Panc1 (cell line): ENCODE measurements at regions not wholly inside any gene's neighbourhood (a gene's known extent, or its start where the extent isn't known, plus 50 kb on each side); places are given as distances from the start of the nearest gene placed in this dataset.

Experiments used
- ATAC-seq: fragments of 200-7000 bp; cut with Tn5 transposase; 2 replicates; pipeline ENCODE4 v1.9.1; 2020; ENCODE audit warnings: mild to moderate bottlenecking, moderate library complexity
- BruUV-seq: library from RNA; stranded (reverse); fragments of 400-500 nt; replicated peaks from 2 replicates; lab custom pipeline; 2021; lab: Mats Ljungman, UMichigan
- CTCF ChIA-PET: fragments of 300-600 bp; sonication (Branson Sonifier 250); formaldehyde crosslinking; loops from one replicate; lab custom pipeline; 2022; ENCODE audit warnings: antibody characterized with exemption; lab: Charles Lee
- POLR2A ChIA-PET: fragments of 300-600 bp; sonication (Branson Sonifier 250); formaldehyde crosslinking; loops from one replicate; lab custom pipeline; 2022; ENCODE audit warnings: antibody characterized with exemption; lab: Charles Lee
- DNase-seq: peaks from one replicate; pipeline ENCODE4 v3.0.0-alpha.2; 2010; ENCODE audit warnings: low read depth, low spot score
- H3K27ac ChIP-seq: 2 replicates; pipeline ENCODE4 v1.5.1; 2011; ENCODE audit warnings: mild to moderate bottlenecking, low read length, inconsistent platforms
- H3K27me3 ChIP-seq: fragments of 200-500 bp; sonication (Bioruptor generic); 2 replicates; pipeline ENCODE4 v1.6.0; 2014; ENCODE audit warnings: low read length, inconsistent platforms; ENCODE audit not compliant: control insufficient read depth, insufficient read depth
- H3K36me3 ChIP-seq: fragments of 200-500 bp; sonication (Bioruptor generic); 2 replicates; pipeline ENCODE4 v1.5.1; 2014; ENCODE audit warnings: inconsistent platforms, mild to moderate bottlenecking, low read length, moderate library complexity; ENCODE audit not compliant: control insufficient read depth, insufficient read depth
- H3K4me1 ChIP-seq: 2 replicates; pipeline ENCODE4 v1.5.1; 2011; ENCODE audit warnings: inconsistent platforms, mild to moderate bottlenecking, low read length, moderate library complexity; ENCODE audit not compliant: control insufficient read depth, insufficient read depth
- H3K4me3 ChIP-seq, 2 experiments: 2 replicates each; pipeline ENCODE4 v1.5.1; 2011 to 2012; ENCODE audit warnings: low read depth in 2 of 2, low read length in 2 of 2, mild to moderate bottlenecking in 2 of 2, inconsistent platforms in 1 of 2, moderate library complexity in 1 of 2
- H3K9me3 ChIP-seq: fragments of 200-500 bp; sonication (Bioruptor generic); 2 replicates; pipeline ENCODE4 v1.5.1; 2014; ENCODE audit warnings: low read depth, mild to moderate bottlenecking, inconsistent platforms, low read length, moderate library complexity; ENCODE audit not compliant: control insufficient read depth, insufficient read depth
- POLR2AphosphoS5 ChIP-seq: IDR thresholded peaks from 2 replicates; pipeline ENCODE4 v1.6.1; 2012; ENCODE audit warnings: mild to moderate bottlenecking, low read depth, low read length, moderate library complexity
- SIN3A ChIP-seq: IDR thresholded peaks from 2 replicates; pipeline ENCODE4 v1.6.1; 2012; ENCODE audit warnings: low read depth, mild to moderate bottlenecking, low read length, moderate library complexity, borderline replicate concordance; ENCODE audit not compliant: insufficient read depth
- TCF7L2 ChIP-seq: IDR thresholded peaks from 2 replicates; pipeline ENCODE4 v1.6.1; 2011; ENCODE audit warnings: mild to moderate bottlenecking, low read depth, low read length, inconsistent platforms
- in situ Hi-C: cut with HindIII; loops from 2 replicates; pipeline ENCODE4 v1.10.0; 2016; ENCODE audit warnings: low sequenced_read_pairs, low pct_unique_long_range_greater_than_20kb
- intact Hi-C: fragments of 100-400 bp; cut with micrococcal nuclease; formaldehyde crosslinking; loops from one replicate; pipeline ENCODE4 v1.10.0; 2022; ENCODE audit not compliant: unreplicated experiment
- TF ChIP-seq, protein P1 (sequence below): fragments of 450-650 bp; IDR thresholded peaks from 2 replicates; pipeline ENCODE4 v1.5.1; 2017; ENCODE audit warnings: mild to moderate bottlenecking
- TF ChIP-seq, protein P2 (sequence below), 2 experiments: IDR thresholded peaks; 2 replicates each; pipeline ENCODE4 v1.6.1; 2011 to 2012; ENCODE audit warnings: low read depth in 2 of 2, control low read depth in 1 of 2, low read length in 1 of 2, mild to moderate bottlenecking in 1 of 2, moderate library complexity in 1 of 2; ENCODE audit not compliant: insufficient read depth in 1 of 2

DNA sequence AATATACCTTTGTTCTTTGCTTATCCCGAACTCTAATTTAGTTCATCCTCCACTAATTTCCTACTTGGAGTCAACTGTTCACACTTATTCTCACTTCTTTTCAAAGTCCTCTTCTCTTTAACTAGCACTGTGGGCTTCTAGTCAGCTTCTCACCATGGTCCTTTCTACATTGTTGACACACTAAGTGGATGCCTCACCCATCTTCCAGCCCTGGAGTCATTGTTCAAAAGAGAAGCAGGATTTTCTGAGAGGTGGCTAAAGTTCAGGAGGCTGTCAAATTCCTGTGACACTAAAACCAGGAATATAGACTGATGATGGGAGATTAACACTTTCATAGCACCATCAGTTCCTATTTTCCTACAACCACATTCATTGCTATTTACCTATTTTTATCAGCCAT is 99.3 kb downstream of the PHLDA1 start:
- H3K27me3 ChIP-seq, result no peaks in the 10 kb centered on the region
- DNase-seq (no peak), ATAC-seq (no peak)
- TF ChIP-seq SIN3A (no peak), POLR2AphosphoS5 (no peak), TCF7L2 (no peak)
- TF ChIP-seq, protein P1, sequence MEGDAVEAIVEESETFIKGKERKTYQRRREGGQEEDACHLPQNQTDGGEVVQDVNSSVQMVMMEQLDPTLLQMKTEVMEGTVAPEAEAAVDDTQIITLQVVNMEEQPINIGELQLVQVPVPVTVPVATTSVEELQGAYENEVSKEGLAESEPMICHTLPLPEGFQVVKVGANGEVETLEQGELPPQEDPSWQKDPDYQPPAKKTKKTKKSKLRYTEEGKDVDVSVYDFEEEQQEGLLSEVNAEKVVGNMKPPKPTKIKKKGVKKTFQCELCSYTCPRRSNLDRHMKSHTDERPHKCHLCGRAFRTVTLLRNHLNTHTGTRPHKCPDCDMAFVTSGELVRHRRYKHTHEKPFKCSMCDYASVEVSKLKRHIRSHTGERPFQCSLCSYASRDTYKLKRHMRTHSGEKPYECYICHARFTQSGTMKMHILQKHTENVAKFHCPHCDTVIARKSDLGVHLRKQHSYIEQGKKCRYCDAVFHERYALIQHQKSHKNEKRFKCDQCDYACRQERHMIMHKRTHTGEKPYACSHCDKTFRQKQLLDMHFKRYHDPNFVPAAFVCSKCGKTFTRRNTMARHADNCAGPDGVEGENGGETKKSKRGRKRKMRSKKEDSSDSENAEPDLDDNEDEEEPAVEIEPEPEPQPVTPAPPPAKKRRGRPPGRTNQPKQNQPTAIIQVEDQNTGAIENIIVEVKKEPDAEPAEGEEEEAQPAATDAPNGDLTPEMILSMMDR, result no peak
- TF ChIP-seq, protein P2, sequence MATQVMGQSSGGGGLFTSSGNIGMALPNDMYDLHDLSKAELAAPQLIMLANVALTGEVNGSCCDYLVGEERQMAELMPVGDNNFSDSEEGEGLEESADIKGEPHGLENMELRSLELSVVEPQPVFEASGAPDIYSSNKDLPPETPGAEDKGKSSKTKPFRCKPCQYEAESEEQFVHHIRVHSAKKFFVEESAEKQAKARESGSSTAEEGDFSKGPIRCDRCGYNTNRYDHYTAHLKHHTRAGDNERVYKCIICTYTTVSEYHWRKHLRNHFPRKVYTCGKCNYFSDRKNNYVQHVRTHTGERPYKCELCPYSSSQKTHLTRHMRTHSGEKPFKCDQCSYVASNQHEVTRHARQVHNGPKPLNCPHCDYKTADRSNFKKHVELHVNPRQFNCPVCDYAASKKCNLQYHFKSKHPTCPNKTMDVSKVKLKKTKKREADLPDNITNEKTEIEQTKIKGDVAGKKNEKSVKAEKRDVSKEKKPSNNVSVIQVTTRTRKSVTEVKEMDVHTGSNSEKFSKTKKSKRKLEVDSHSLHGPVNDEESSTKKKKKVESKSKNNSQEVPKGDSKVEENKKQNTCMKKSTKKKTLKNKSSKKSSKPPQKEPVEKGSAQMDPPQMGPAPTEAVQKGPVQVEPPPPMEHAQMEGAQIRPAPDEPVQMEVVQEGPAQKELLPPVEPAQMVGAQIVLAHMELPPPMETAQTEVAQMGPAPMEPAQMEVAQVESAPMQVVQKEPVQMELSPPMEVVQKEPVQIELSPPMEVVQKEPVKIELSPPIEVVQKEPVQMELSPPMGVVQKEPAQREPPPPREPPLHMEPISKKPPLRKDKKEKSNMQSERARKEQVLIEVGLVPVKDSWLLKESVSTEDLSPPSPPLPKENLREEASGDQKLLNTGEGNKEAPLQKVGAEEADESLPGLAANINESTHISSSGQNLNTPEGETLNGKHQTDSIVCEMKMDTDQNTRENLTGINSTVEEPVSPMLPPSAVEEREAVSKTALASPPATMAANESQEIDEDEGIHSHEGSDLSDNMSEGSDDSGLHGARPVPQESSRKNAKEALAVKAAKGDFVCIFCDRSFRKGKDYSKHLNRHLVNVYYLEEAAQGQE (IDR thresholded peaks at IDR 0.05; ENCODE audit: insufficient read depth in 1 of 2, low read depth in 2 of 2, low read length in 1 of 2), result no peak
- ChIA-PET POLR2A (no interaction called here), CTCF (interaction anchor here (0.7 kb wide), 1 partner anchor 414 kb away, joined by 4 read pairs; no protein-coding TSS in a partner anchor)
- H3K9me3 ChIP-seq, result peaks cover 6% of the 10 kb centered on the region; the same call in 1 of the 2 replicates
- no peaks in the 10 kb centered on the region for H3K36me3 ChIP-seq
- no peaks in the 10 kb centered on the region for H3K4me1 ChIP-seq
- in situ Hi-C loops, result no loop called here
- peak overlapping the region; percentile 80; the same call in 1 of the 2 replicates for H3K27ac ChIP-seq
- no TSS peak for BruUV-seq
- H3K4me3 ChIP-seq, result no peak overlapping the region
- intact Hi-C loops, result no loop called here

DNA sequence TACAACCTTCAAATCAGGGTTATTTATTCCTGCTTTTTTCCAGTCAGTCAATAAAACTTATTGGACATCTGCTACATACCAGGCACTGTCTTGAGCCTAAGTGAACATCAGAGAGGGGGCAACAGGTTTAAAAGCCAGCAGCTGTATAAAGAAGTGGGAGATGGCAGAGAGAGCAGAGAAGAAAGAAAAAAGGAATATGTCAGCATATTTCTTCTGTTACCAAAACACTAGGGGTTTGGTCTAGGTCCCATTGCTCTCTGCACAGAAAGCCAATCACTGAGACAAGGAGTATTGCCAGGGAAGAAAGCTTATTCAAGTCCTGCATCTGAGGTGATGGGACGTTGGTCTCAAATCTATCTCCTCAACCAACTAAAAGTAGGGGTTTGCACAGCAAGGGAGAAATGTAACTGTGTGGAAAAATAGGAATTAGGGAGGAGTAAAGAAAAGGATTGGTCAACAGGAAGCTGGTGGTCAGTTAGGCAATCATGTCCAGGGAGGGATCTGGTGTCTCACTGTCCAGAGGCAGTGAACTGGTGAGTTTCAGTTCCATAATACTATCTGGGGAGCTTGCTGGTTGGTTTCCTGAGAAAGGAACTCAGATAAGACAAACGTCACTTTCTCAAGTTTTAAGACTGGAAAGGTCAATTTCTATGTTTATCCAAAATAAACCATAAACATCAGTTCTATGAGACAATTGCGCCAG is 107.5 kb downstream of the PHLDA1 start:
- POLR2A ChIA-PET, result no interaction called here

More for the DNA sequence above, 107.5 kb downstream of the PHLDA1 start:
- Histone ChIP-seq H3K36me3 (no peaks in the 10 kb centered on the region), H3K4me3 (no peak overlapping the region), H3K4me1 (peaks cover 26% of the 10 kb centered on the region), H3K27me3 (no peaks in the 10 kb centered on the region), H3K9me3 (peaks cover 47% of the 10 kb centered on the region), H3K27ac (peak overlapping the region; percentile 94)
- in situ Hi-C loops, result no loop called here
- intact Hi-C loops, result no loop called here
- ATAC-seq (no peak), DNase-seq (no peak)
- TF ChIP-seq POLR2AphosphoS5 (no peak), SIN3A (no peak), TCF7L2 (no peak)
- TF ChIP-seq, protein P2 (IDR thresholded peaks at IDR 0.05; ENCODE audit: insufficient read depth in 1 of 2, low read depth in 2 of 2, low read length in 1 of 2), result no peak
- TF ChIP-seq, protein P1, result no peak
- no TSS peak for BruUV-seq
- CTCF ChIA-PET, result no interaction called here
